ENCODE measurements at regions not wholly inside any gene's neighbourhood (a gene's known extent, or its start where the extent isn't known, plus 50 kb on each side); places are given as distances from the start of the nearest gene placed in this dataset.

GRCh38 chr13:38563739-38564138, 123.1 kb upstream of the FREM2 start:
- ChIA-PET CTCF (interaction anchor here (1.6 kb wide), 1 partner anchor 18 kb away, joined by 7 read pairs; no protein-coding TSS in a partner anchor), POLR2A (no interaction called here)
- TF ChIP-seq FOXP4 (CRISPR knock-in tag; IDR thresholded peaks at IDR 0.05) = no peak
- no peak for TF ChIP-seq KAT7 (CRISPR knock-in tag; IDR thresholded peaks at IDR 0.05; ENCODE audit: borderline replicate concordance)
- TF ChIP-seq CREB1 (CRISPR knock-in tag; IDR thresholded peaks at IDR 0.05) = no peak
- no peak for TF ChIP-seq PRRX2 (CRISPR knock-in tag; IDR thresholded peaks at IDR 0.05)
- no peak for TF ChIP-seq MYBL2 (CRISPR knock-in tag; IDR thresholded peaks at IDR 0.05)
- no peak for TF ChIP-seq ATF2 (CRISPR knock-in tag; IDR thresholded peaks at IDR 0.05; ENCODE audit: borderline replicate concordance, low read depth)
- no peak for TF ChIP-seq HMGXB4 (CRISPR knock-in tag; IDR thresholded peaks at IDR 0.05)
- no peak for TF ChIP-seq CTCF (IDR thresholded peaks at IDR 0.05)
- no peak for TF ChIP-seq CREM (CRISPR knock-in tag; IDR thresholded peaks at IDR 0.05)
- no peak for TF ChIP-seq ZSCAN18 (CRISPR knock-in tag; IDR thresholded peaks at IDR 0.05)
- no peak for TF ChIP-seq E2F1 (CRISPR knock-in tag; IDR thresholded peaks at IDR 0.05)
- no peak for TF ChIP-seq MXD4 (CRISPR knock-in tag; IDR thresholded peaks at IDR 0.05; ENCODE audit: borderline replicate concordance)
- no peak for TF ChIP-seq TP53 (CRISPR knock-in tag; IDR thresholded peaks at IDR 0.05)
- no peak for TF ChIP-seq OVOL2 (CRISPR knock-in tag; IDR thresholded peaks at IDR 0.05; ENCODE audit: borderline replicate concordance)
- no peak for TF ChIP-seq ZMAT4 (CRISPR knock-in tag; IDR thresholded peaks at IDR 0.05)
- no peak for TF ChIP-seq SOX15 (CRISPR knock-in tag; IDR thresholded peaks at IDR 0.05)
- Mint-ChIP-seq H3K4me1 (peaks cover 5% of the 10 kb centered on the region), H3K4me3 (no peak overlapping the region), H3K9me3 (no peaks in the 10 kb centered on the region), H3K27me3 (ENCODE audit: low read depth) (no peaks in the 10 kb centered on the region), H3K36me3 (no peaks in the 10 kb centered on the region), H3K27ac (no peak overlapping the region)
- DNase-seq (ENCODE audit: low spot score) (no peak), ATAC-seq (no peak)
